ENCODE measurements at regions not wholly inside any gene's neighbourhood (a gene's known extent, or its start where the extent isn't known, plus 50 kb on each side); places are given as distances from the start of the nearest gene placed in this dataset.

DNA sequence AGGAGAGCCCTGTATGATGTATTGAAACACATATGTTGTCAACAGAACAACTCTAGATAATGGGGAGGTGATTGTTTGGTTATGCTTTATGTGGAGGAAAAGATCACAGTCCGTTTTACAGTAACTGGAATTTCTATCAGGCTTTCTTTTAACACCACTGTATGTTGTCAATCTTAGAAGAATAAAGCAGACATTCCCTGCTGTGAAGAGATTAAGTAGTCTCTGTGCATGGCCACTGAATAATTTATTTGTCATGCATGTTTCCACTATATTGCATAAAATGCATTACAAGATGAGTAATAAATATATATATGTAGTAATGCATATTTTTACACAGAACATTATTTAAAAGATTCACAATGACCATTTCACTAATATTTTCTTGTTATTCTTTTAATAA lies 440.0 kb downstream of the ANKRD7 start:
- no peaks in the 10 kb centered on the region for H3K4me1 ChIP-seq
- H3K36me3 ChIP-seq = no peaks in the 10 kb centered on the region
- no peaks in the 10 kb centered on the region for H3K27me3 ChIP-seq
- ATAC-seq = no peak
- no peak overlapping the region for H3K4me3 ChIP-seq
- DNase-seq = no peak
- intact Hi-C loops (cut with DNase I) = no loop called here
- TF ChIP-seq CTCF (IDR thresholded peaks at IDR 0.05) = no peak
- no peak overlapping the region for H3K27ac ChIP-seq
- H3K9me3 ChIP-seq = no peaks in the 10 kb centered on the region

- Histone ChIP-seq H3K4me1 (no peaks in the 10 kb centered on the region), H3K4me3 (no peak overlapping the region), H3K27me3 (no peaks in the 10 kb centered on the region), H3K36me3 (no peaks in the 10 kb centered on the region), H3K27ac (no peak overlapping the region), H3K9me3 (no peaks in the 10 kb centered on the region)
- no peak for TF ChIP-seq CTCF (IDR thresholded peaks at IDR 0.05)
- ATAC-seq (no peak), DNase-seq (no peak)
- intact Hi-C loops (cut with DNase I) = no loop called here
Measured at GRCh38 chr7:118671149-118671548, 446.6 kb downstream of the ANKRD7 start.

GRCh38 chr7:118684796-118685195 lies 460.3 kb downstream of the ANKRD7 start:
- intact Hi-C loops (cut with DNase I) = no loop called here
- ATAC-seq = no peak

GRCh38 chr7:118689403-118689802 lies 464.9 kb downstream of the ANKRD7 start:
- TF ChIP-seq CTCF (IDR thresholded peaks at IDR 0.05) = no peak
- Histone ChIP-seq H3K27me3 (no peaks in the 10 kb centered on the region), H3K9me3 (no peaks in the 10 kb centered on the region), H3K4me3 (no peak overlapping the region), H3K36me3 (no peaks in the 10 kb centered on the region), H3K4me1 (no peaks in the 10 kb centered on the region), H3K27ac (no peak overlapping the region)
- intact Hi-C loops (cut with DNase I) = no loop called here
- ATAC-seq (no peak), DNase-seq (peak in 1 of 4 donors; percentile 46)

More at GRCh38 chr7:118684796-118685195, 460.3 kb downstream of the ANKRD7 start:
- Histone ChIP-seq H3K27ac (no peak overlapping the region), H3K27me3 (no peaks in the 10 kb centered on the region), H3K4me1 (no peaks in the 10 kb centered on the region), H3K4me3 (no peak overlapping the region), H3K36me3 (no peaks in the 10 kb centered on the region), H3K9me3 (no peaks in the 10 kb centered on the region)
- no peak for DNase-seq
- no peak for TF ChIP-seq CTCF (IDR thresholded peaks at IDR 0.05)

GRCh38 chr7:118696879-118697278 lies 472.4 kb downstream of the ANKRD7 start:
- TF ChIP-seq CTCF (IDR thresholded peaks at IDR 0.05) = no peak
- intact Hi-C loops (cut with DNase I) = no loop called here
- Histone ChIP-seq H3K27ac (no peak overlapping the region), H3K4me1 (no peaks in the 10 kb centered on the region), H3K9me3 (no peaks in the 10 kb centered on the region), H3K27me3 (no peaks in the 10 kb centered on the region), H3K4me3 (no peak overlapping the region), H3K36me3 (no peaks in the 10 kb centered on the region)
- ATAC-seq = no peak
- DNase-seq = no peak
